ENCODE measurements at regions not wholly inside any gene's neighbourhood (a gene's known extent, or its start where the extent isn't known, plus 50 kb on each side); places are given as distances from the start of the nearest gene placed in this dataset.

DNA sequence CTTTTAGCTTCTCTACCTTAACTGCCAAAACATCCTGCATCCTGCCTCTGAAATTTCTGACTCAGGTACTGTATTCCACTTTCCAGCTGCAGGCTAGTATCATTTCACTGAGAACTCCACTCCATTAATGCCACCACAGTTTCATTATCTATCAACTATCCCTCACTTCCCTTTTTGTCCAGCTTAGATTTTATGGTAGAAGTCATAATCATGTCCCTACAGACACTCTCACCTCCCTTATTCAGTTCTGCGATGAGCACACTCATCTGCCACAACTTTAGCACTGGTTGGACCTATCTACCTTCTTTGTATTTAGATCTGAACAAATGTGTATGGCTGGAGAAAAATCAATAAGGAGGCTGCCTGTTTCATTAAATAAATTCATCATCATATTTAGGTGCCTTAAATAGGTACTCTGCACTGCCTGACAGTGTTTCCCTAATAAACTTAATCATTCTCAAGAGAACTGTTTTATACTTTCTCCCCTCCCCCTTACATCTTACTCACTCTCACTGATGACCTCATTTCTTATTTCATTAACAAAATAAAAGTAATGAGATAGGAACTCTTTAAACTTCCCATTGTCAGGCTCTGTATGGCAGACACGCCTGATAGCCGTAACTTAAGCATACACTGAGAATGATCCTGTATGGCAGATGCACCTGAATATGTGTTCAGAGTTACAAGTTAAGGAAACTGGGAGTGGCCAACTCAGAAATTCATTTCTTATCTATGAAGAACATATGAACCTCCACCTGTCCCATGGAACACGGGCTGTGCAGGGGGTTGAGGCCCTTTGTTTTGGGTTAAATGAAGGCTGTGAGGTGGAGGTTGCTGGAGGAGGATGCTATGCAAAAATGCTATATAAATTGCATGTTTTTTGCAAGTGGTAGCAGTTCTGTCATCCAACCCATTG is 95.3 kb upstream of the MAN1A1 start (continued):
- TF ChIP-seq TCF7 (CRISPR knock-in tag; IDR thresholded peaks at IDR 0.05; ENCODE audit: low read depth) (no peak), E2F5 (CRISPR knock-in tag; IDR thresholded peaks at IDR 0.05) (no peak), EMX1 (CRISPR knock-in tag; IDR thresholded peaks at IDR 0.05) (no peak), SMAD4 (CRISPR knock-in tag; IDR thresholded peaks at IDR 0.05) (no peak)
- TF ChIP-seq, protein P1, sequence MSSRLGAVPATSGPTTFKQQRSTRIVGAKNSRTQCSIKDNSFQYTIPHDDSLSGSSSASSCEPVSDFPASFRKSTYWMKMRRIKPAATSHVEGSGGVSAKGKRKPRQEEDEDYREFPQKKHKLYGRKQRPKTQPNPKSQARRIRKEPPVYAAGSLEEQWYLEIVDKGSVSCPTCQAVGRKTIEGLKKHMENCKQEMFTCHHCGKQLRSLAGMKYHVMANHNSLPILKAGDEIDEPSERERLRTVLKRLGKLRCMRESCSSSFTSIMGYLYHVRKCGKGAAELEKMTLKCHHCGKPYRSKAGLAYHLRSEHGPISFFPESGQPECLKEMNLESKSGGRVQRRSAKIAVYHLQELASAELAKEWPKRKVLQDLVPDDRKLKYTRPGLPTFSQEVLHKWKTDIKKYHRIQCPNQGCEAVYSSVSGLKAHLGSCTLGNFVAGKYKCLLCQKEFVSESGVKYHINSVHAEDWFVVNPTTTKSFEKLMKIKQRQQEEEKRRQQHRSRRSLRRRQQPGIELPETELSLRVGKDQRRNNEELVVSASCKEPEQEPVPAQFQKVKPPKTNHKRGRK (CRISPR knock-in tag; IDR thresholded peaks at IDR 0.05; ENCODE audit: borderline replicate concordance) = no peak

GRCh38 chr6:119443993-119444641 is 94.6 kb upstream of the MAN1A1 start:
- H3K27ac Mint-ChIP-seq = no peak overlapping the region
- DNase-seq (ENCODE audit: low spot score) (no peak), ATAC-seq (no peak)
- H3K36me3 Mint-ChIP-seq = no peaks in the 10 kb centered on the region
- ChIA-PET CTCF (no interaction called here), POLR2A (no interaction called here)
- peaks cover 18% of the 10 kb centered on the region for H3K4me1 Mint-ChIP-seq
- H3K4me3 Mint-ChIP-seq = no peak overlapping the region
- H3K27me3 Mint-ChIP-seq (ENCODE audit: low read depth) = no peaks in the 10 kb centered on the region
- peaks cover 17% of the 10 kb centered on the region for H3K9me3 Mint-ChIP-seq
- TF ChIP-seq GTF2I (CRISPR knock-in tag; conservative IDR thresholded peaks at IDR 0.05) = no peak
- no peak for TF ChIP-seq JAZF1 (CRISPR knock-in tag; IDR thresholded peaks at IDR 0.05)
- no peak for TF ChIP-seq FOXJ3 (CRISPR knock-in tag; IDR thresholded peaks at IDR 0.05; ENCODE audit: borderline replicate concordance)
- TF ChIP-seq RELA (CRISPR knock-in tag; IDR thresholded peaks at IDR 0.05; ENCODE audit: borderline replicate concordance) = no peak
- TF ChIP-seq GRHL2 (CRISPR knock-in tag; IDR thresholded peaks at IDR 0.05; ENCODE audit: insufficient replicate concordance, severe bottlenecking) = no peak
- TF ChIP-seq OVOL2 (CRISPR knock-in tag; IDR thresholded peaks at IDR 0.05; ENCODE audit: borderline replicate concordance) = no peak
- no peak for TF ChIP-seq SMAD4 (CRISPR knock-in tag; IDR thresholded peaks at IDR 0.05)
- no peak for TF ChIP-seq NFYB (CRISPR knock-in tag; conservative IDR thresholded peaks at IDR 0.05; ENCODE audit: low read depth)
- TF ChIP-seq ZNF219 (CRISPR knock-in tag; IDR thresholded peaks at IDR 0.05; ENCODE audit: borderline replicate concordance) = no peak
- TF ChIP-seq JUN (CRISPR knock-in tag; IDR thresholded peaks at IDR 0.05) = no peak
- TF ChIP-seq SP1 (CRISPR knock-in tag; conservative IDR thresholded peaks at IDR 0.05) = no peak
- TF ChIP-seq, protein P2, sequence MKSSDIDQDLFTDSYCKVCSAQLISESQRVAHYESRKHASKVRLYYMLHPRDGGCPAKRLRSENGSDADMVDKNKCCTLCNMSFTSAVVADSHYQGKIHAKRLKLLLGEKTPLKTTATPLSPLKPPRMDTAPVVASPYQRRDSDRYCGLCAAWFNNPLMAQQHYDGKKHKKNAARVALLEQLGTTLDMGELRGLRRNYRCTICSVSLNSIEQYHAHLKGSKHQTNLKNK (CRISPR knock-in tag; IDR thresholded peaks at IDR 0.05) = no peak
- TF ChIP-seq, protein P3, sequence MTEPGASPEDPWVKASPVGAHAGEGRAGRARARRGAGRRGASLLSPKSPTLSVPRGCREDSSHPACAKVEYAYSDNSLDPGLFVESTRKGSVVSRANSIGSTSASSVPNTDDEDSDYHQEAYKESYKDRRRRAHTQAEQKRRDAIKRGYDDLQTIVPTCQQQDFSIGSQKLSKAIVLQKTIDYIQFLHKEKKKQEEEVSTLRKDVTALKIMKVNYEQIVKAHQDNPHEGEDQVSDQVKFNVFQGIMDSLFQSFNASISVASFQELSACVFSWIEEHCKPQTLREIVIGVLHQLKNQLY (CRISPR knock-in tag; IDR thresholded peaks at IDR 0.05) = no peak
- no peak for TF ChIP-seq ATF1 (CRISPR knock-in tag; IDR thresholded peaks at IDR 0.05)
- no peak for TF ChIP-seq CBFB (CRISPR knock-in tag; IDR thresholded peaks at IDR 0.05; ENCODE audit: low read depth)
- TF ChIP-seq ZSCAN18 (CRISPR knock-in tag; IDR thresholded peaks at IDR 0.05) = no peak
- TF ChIP-seq MYBL2 (CRISPR knock-in tag; IDR thresholded peaks at IDR 0.05) = no peak
- TF ChIP-seq NR2C2 (CRISPR knock-in tag; IDR thresholded peaks at IDR 0.05) = no peak
- TF ChIP-seq, protein P4, sequence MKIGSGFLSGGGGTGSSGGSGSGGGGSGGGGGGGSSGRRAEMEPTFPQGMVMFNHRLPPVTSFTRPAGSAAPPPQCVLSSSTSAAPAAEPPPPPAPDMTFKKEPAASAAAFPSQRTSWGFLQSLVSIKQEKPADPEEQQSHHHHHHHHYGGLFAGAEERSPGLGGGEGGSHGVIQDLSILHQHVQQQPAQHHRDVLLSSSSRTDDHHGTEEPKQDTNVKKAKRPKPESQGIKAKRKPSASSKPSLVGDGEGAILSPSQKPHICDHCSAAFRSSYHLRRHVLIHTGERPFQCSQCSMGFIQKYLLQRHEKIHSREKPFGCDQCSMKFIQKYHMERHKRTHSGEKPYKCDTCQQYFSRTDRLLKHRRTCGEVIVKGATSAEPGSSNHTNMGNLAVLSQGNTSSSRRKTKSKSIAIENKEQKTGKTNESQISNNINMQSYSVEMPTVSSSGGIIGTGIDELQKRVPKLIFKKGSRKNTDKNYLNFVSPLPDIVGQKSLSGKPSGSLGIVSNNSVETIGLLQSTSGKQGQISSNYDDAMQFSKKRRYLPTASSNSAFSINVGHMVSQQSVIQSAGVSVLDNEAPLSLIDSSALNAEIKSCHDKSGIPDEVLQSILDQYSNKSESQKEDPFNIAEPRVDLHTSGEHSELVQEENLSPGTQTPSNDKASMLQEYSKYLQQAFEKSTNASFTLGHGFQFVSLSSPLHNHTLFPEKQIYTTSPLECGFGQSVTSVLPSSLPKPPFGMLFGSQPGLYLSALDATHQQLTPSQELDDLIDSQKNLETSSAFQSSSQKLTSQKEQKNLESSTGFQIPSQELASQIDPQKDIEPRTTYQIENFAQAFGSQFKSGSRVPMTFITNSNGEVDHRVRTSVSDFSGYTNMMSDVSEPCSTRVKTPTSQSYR (CRISPR knock-in tag; IDR thresholded peaks at IDR 0.05) = no peak
